ENCODE measurements at regions not wholly inside any gene's neighbourhood (a gene's known extent, or its start where the extent isn't known, plus 50 kb on each side); places are given as distances from the start of the nearest gene placed in this dataset.

DNA sequence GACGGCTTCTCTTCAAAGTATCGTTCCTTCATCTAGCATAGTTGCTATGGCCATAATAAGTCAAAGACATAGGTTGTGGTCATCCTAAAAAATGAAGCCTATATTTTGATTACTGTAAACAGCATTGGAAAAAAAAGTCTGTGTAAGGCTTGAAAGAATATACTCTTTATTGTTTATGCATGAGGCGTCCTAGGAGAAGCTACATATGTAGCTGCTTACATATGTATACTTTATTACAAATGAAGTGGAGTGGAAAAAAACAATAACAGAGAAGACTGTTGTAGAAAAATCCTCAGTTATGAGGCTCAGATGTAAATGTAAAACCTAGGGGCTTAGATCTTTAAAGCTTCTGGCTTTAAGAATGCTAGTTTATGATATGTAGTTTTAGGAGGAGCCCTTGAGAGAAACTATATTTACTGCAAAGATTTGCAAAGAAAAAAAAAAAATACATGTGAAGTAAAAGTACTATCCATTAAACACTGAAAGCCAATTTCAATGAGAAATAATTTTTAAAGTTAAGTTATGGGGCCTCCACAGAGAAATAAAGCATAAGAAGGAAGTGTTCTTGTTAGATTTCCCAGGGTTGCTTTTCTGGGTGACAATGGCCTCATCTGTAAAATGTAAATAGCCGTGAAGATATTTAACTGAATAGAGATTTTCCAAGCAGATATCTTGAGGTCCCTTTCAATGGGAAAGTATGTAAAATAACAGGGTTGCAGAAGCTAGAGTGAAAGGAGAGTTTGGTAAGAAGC lies 598.2 kb downstream of the TRIML1 start:
- TF ChIP-seq, protein P1, sequence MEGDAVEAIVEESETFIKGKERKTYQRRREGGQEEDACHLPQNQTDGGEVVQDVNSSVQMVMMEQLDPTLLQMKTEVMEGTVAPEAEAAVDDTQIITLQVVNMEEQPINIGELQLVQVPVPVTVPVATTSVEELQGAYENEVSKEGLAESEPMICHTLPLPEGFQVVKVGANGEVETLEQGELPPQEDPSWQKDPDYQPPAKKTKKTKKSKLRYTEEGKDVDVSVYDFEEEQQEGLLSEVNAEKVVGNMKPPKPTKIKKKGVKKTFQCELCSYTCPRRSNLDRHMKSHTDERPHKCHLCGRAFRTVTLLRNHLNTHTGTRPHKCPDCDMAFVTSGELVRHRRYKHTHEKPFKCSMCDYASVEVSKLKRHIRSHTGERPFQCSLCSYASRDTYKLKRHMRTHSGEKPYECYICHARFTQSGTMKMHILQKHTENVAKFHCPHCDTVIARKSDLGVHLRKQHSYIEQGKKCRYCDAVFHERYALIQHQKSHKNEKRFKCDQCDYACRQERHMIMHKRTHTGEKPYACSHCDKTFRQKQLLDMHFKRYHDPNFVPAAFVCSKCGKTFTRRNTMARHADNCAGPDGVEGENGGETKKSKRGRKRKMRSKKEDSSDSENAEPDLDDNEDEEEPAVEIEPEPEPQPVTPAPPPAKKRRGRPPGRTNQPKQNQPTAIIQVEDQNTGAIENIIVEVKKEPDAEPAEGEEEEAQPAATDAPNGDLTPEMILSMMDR (IDR thresholded peaks at IDR 0.05), result no peak
- TF ChIP-seq POLR2A (IDR thresholded peaks at IDR 0.05), result no peak
